Keratinocyte (primary cell): ENCODE measurements at regions not wholly inside any gene's neighbourhood (a gene's known extent, or its start where the extent isn't known, plus 50 kb on each side); places are given as distances from the start of the nearest gene placed in this dataset.

Experiments used
- DNase-seq: peaks from one replicate; pipeline ENCODE4 v3.0.0-alpha.2; 2011; ENCODE audit warnings: low read depth, missing footprints, low spot score
- FAIRE-seq: peaks from 2 replicates; lab custom pipeline; 2011; peaks lifted over from hg19 to GRCh38; lab: Jason Lieb, UNC
- H2AFZ ChIP-seq: 2 replicates; pipeline ENCODE4 v1.6.0; 2012; ENCODE audit warnings: low read length, control low read depth, inconsistent platforms; ENCODE audit not compliant: control insufficient read depth
- H3K27ac ChIP-seq: 2 replicates; pipeline ENCODE4 v1.5.1; 2011; ENCODE audit warnings: low read length; ENCODE audit not compliant: control insufficient read depth, insufficient read depth
- H3K27me3 ChIP-seq: 3 replicates; pipeline ENCODE4 v1.6.0; 2011; ENCODE audit warnings: low read length; ENCODE audit not compliant: control insufficient read depth, insufficient read depth; ENCODE audit errors: extremely low read depth
- H3K36me3 ChIP-seq, 2 experiments: 2 replicates in 1 of 2; 3 replicates in 1 of 2; pipeline ENCODE4 v1.5.1; 2011; ENCODE audit warnings: low read length in 2 of 2, mild to moderate bottlenecking in 1 of 2; ENCODE audit not compliant: control insufficient read depth in 2 of 2, insufficient read depth in 2 of 2; ENCODE audit errors: extremely low read depth in 1 of 2
- H3K4me1 ChIP-seq: 3 replicates; pipeline ENCODE4 v1.5.1; 2011; ENCODE audit warnings: low read length; ENCODE audit not compliant: control insufficient read depth, insufficient read depth; ENCODE audit errors: extremely low read depth
- H3K4me2 ChIP-seq: 3 replicates; pipeline ENCODE4 v1.6.0; 2011; ENCODE audit warnings: low read depth, low read length; ENCODE audit not compliant: control insufficient read depth, insufficient read depth; ENCODE audit errors: extremely low read depth
- H3K4me3 ChIP-seq, 3 experiments: fragments of 200-600 bp in 1 of 3; sonication (generic) in 1 of 3; 2 replicates in 2 of 3; 3 replicates in 1 of 3; pipeline ENCODE4 v1.5.1; 2011 to 2016; ENCODE audit warnings: low read length in 3 of 3, mild to moderate bottlenecking in 3 of 3, control low read depth in 2 of 3, inconsistent platforms in 1 of 3, low read depth in 1 of 3, mixed read lengths in 1 of 3, mixed run types in 1 of 3, moderate library complexity in 1 of 3; ENCODE audit not compliant: control insufficient read depth in 2 of 3, insufficient read depth in 2 of 3; ENCODE audit errors: extremely low read depth in 1 of 3
- H3K79me2 ChIP-seq: 2 replicates; pipeline ENCODE4 v1.6.0; 2012; ENCODE audit warnings: low read length; ENCODE audit not compliant: control insufficient read depth, insufficient read depth
- H3K9ac ChIP-seq: 3 replicates; pipeline ENCODE4 v1.6.0; 2011; ENCODE audit warnings: low read length; ENCODE audit not compliant: control insufficient read depth, insufficient read depth; ENCODE audit errors: extremely low read depth
- H3K9me1 ChIP-seq: 3 replicates; pipeline ENCODE4 v1.6.0; 2011; ENCODE audit warnings: low read length; ENCODE audit not compliant: control insufficient read depth, insufficient read depth; ENCODE audit errors: extremely low read depth
- H3K9me3 ChIP-seq: 2 replicates; pipeline ENCODE4 v1.5.1; 2012; ENCODE audit warnings: low read depth, low read length; ENCODE audit not compliant: control insufficient read depth
- H4K20me1 ChIP-seq: 3 replicates; pipeline ENCODE4 v1.6.0; 2011; ENCODE audit warnings: low read length; ENCODE audit not compliant: control insufficient read depth, insufficient read depth; ENCODE audit errors: extremely low read depth
- EZH2 ChIP-seq: IDR thresholded peaks from one replicate; pipeline ENCODE4 v1.6.1; 2012; ENCODE audit warnings: inconsistent platforms, mild to moderate bottlenecking, low read length, moderate library complexity
- dilution Hi-C: fragments of 300-500 bp; cut with MboI; formaldehyde crosslinking; loops from one replicate; pipeline ENCODE4 v1.7.0; 2020; ENCODE audit warnings: low sequenced_read_pairs; ENCODE audit not compliant: extremely low pct_ligation_motif_present
- TF ChIP-seq, protein P1 (sequence below), 3 experiments: IDR thresholded peaks in 1 of 3; conservative IDR thresholded peaks in 1 of 3; optimal IDR thresholded peaks in 1 of 3; 2 replicates in 2 of 3; 3 replicates in 1 of 3; pipeline versions ENCODE3 to v1.5.1; 2011; ENCODE audit warnings: low read length in 3 of 3, mild to moderate bottlenecking in 3 of 3, moderate library complexity in 2 of 3, control low read depth in 1 of 3, inconsistent platforms in 1 of 3; ENCODE audit not compliant: insufficient read depth in 2 of 3; ENCODE audit errors: extremely low read depth in 1 of 3

DNA sequence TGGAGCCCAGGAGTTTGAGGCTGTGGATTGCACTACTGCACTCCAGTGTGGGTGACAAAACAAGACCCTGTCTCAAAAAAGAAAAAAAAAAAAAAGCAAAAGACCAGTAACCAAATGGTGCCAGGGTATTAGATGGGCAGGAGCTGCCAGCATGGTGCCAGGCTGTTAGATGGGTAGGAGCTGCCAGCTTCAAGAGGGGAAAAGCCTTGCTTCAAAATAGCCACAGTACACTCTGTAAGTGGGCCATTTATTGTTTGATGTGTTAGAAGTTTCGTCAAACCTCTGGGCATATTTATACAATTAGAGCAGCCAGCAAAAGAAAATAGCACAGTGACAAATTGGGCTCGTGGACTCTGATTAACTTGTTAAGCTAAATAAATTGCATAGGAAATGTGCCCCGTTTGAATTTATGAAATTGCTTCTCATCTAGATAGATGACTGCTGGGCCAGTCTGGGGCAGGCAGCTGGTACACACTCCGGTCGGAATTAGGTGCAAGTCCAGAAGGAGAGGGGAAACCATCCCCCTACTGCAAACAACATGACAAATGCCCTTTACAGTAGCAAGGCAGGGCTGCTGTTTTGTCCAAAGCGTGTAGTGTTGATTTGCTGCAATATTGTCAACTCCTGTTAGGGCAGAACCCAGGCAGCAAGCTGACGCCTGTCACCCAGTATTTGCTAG, 126.3 kb upstream of the IRX3 start:
- Histone ChIP-seq H3K27ac (no peak overlapping the region), H3K9me3 (no peaks in the 10 kb centered on the region), H3K4me1 (peaks cover under 1% of the 10 kb centered on the region), H4K20me1 (no peaks in the 10 kb centered on the region), H3K9me1 (no peaks in the 10 kb centered on the region), H3K36me3 (no peaks in the 10 kb centered on the region), H3K27me3 (peaks cover 4% of the 10 kb centered on the region), H3K4me2 (no peak overlapping the region), H2AFZ (no peak overlapping the region), H3K9ac (no peak overlapping the region), H3K4me3 (no peak overlapping the region), H3K79me2 (no peaks in the 10 kb centered on the region)
- no peak for DNase-seq
- no peak for FAIRE-seq
- dilution Hi-C loops: no loop called here
- TF ChIP-seq EZH2: no peak
- TF ChIP-seq, protein P1, sequence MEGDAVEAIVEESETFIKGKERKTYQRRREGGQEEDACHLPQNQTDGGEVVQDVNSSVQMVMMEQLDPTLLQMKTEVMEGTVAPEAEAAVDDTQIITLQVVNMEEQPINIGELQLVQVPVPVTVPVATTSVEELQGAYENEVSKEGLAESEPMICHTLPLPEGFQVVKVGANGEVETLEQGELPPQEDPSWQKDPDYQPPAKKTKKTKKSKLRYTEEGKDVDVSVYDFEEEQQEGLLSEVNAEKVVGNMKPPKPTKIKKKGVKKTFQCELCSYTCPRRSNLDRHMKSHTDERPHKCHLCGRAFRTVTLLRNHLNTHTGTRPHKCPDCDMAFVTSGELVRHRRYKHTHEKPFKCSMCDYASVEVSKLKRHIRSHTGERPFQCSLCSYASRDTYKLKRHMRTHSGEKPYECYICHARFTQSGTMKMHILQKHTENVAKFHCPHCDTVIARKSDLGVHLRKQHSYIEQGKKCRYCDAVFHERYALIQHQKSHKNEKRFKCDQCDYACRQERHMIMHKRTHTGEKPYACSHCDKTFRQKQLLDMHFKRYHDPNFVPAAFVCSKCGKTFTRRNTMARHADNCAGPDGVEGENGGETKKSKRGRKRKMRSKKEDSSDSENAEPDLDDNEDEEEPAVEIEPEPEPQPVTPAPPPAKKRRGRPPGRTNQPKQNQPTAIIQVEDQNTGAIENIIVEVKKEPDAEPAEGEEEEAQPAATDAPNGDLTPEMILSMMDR (optimal IDR thresholded peaks at IDR 0.05 in 1 of 3, IDR thresholded peaks at IDR 0.05 in 1 of 3, conservative IDR thresholded peaks at IDR 0.05 in 1 of 3; ENCODE audit: extremely low read depth in 1 of 3, insufficient read depth in 2 of 3, low read length in 3 of 3): no peak

DNA sequence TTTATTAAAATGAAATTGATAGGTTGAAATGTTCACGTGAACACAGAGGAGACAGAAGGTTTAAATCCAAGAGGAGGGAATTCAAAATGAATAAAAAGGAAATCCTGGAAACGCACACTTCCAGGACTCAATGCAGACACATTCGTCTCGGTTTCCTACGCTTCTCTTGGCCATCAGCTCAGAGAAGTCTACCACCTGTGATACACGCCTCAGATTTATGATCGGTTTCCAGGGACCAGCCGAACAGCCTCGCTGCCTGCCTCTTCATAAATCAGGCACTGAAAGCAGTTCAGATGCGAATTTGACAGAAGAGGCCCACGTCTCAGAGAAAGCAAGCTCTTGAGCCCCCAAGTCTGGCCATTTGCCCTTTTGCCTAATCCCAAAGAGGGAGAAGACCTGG, 125.5 kb upstream of the IRX3 start:
- Histone ChIP-seq H4K20me1 (no peaks in the 10 kb centered on the region), H3K4me1 (peaks cover 6% of the 10 kb centered on the region), H3K79me2 (no peaks in the 10 kb centered on the region), H3K27me3 (peaks cover 4% of the 10 kb centered on the region), H3K4me3 (no peak overlapping the region), H3K27ac (no peak overlapping the region), H2AFZ (no peak overlapping the region), H3K36me3 (no peaks in the 10 kb centered on the region), H3K9me1 (no peaks in the 10 kb centered on the region), H3K9me3 (no peaks in the 10 kb centered on the region), H3K4me2 (no peak overlapping the region), H3K9ac (no peak overlapping the region)
- TF ChIP-seq EZH2: no peak
- TF ChIP-seq, protein P1 (optimal IDR thresholded peaks at IDR 0.05 in 1 of 3, IDR thresholded peaks at IDR 0.05 in 1 of 3, conservative IDR thresholded peaks at IDR 0.05 in 1 of 3; ENCODE audit: extremely low read depth in 1 of 3, insufficient read depth in 2 of 3, low read length in 3 of 3): no peak
- dilution Hi-C loops: no loop called here
- DNase-seq: no peak
- no peak for FAIRE-seq
